Left ventricle myocardium superior (tissue), 1 donor: ENCODE measurements at regions not wholly inside any gene's neighbourhood (a gene's known extent, or its start where the extent isn't known, plus 50 kb on each side); places are given as distances from the start of the nearest gene placed in this dataset.
"Not testable (repeated sequence)": the region's sequence is repeated elsewhere in the genome, so short reads cannot be mapped to it uniquely, and the experiment has no call there.

Experiments
- ATAC-seq: fragments of 200-7000 bp; cut with Tn5 transposase; one replicate; pipeline ENCODE4 v1.9.1; 2020; ENCODE audit warnings: mild to moderate bottlenecking, moderate library complexity
- DNase-seq: peaks from one replicate; pipeline ENCODE4 v3.0.0-alpha.2; 2020
- intact Hi-C: fragments of 100-400 bp; cut with micrococcal nuclease; formaldehyde crosslinking; loops from one replicate; pipeline ENCODE4 v1.11.0; 2022
- donor health status: DM: no; HTN: yes; CAD: no; lungs with severe emphysema.

DNA sequence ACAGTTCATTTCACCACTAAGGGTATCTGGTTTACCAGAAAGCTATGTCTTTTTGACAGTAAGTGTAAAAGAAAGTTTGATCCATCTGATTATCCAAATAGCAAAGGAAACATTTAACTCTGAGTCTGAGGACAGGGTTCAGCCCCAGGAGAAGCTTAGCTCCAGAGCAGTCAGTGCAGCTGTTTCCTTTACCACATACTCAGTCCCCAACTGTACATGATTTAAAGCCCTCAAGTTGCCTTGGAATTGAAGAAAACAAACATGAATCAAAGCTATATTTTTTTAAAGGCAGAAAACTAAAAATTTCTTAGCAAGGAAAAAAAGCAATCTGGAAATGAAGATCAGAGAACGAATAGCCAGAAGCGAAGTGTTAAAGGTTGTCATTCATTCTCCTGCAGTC lies 746.0 kb downstream of the METTL4 start:
- intact Hi-C loops: no loop called here
- ATAC-seq (no peak), DNase-seq (no peak)

DNA sequence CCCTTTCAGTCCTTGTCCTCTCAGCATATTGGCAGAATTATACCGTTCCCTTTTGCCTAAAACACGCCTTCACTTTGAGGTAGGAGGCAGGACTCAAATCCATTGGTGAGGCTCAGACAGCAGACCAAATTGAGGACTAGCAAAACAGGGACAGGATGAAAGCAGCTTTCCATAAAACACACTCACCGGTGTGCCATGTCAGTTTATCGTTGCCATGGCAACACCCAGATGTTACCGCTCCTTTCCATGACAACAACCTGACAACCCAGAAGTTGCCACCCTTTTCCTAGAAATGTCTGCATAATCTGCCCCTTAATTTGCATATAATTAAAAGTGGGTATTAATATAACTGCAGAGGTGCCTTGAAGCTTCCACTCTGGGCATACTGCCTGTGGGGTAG lies 730.4 kb downstream of the METTL4 start:
- intact Hi-C loops: no loop called here
- DNase-seq (no peak), ATAC-seq (no peak)

GRCh38 chr18:1846640-1847039 lies 724.7 kb downstream of the METTL4 start:
- ATAC-seq: no peak
- no peak for DNase-seq
- intact Hi-C loops: no loop called here

DNA sequence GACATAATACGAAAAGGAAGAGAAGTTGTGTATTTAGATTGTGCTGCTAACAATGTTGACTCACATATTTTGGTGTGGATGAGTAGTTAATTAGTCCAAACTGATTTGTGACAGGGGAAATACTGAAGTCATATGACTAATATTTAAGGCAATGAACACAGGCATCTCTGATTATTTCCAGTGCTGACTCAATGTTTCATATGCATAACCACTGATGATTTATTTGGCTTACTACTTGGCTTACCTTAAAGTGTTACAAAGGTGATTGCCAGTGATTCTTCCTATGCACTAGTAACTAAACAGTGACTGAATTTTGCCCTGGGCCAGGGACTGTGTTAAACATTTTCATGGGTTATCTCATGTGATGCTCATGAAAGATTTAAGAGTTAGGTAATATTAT lies 722.6 kb downstream of the METTL4 start:
- intact Hi-C loops: no loop called here

GRCh38 chr18:1849386-1849785 lies 721.9 kb downstream of the METTL4 start:
- ATAC-seq: no peak
- intact Hi-C loops: no loop called here
- no peak for DNase-seq

More for the DNA sequence above, 722.6 kb downstream of the METTL4 start:
- ATAC-seq: no peak
- no peak for DNase-seq

- intact Hi-C loops, DNase-seq, ATAC-seq: not testable (repeated sequence)
These were observed 714.0 kb downstream of the METTL4 start for GRCh38 chr18:1857281-1857680.

GRCh38 chr18:1861473-1861872 lies 709.8 kb downstream of the METTL4 start:
- intact Hi-C loops: no loop called here
- DNase-seq: no peak
- ATAC-seq: no peak

DNA sequence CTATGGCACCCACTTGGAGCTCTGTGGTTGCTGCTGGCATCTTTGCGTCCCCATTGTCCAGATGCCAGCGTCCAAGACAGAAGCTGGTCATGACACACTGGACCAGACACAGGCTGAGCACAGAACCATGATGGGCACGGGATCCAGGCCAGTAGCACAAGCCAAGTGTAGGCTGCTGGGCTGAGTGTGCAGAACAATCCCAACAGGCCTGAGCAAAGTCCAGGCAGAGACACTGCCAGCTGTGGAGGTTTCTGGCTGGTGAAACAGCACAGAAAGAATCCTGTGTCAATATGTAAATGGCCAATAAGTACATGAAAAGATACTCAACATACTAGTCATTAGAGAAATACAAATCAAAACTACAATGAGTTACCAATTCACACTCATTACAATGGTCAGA lies 705.4 kb downstream of the METTL4 start:
- ATAC-seq: no peak
- DNase-seq: no peak
- intact Hi-C loops: no loop called here

DNA sequence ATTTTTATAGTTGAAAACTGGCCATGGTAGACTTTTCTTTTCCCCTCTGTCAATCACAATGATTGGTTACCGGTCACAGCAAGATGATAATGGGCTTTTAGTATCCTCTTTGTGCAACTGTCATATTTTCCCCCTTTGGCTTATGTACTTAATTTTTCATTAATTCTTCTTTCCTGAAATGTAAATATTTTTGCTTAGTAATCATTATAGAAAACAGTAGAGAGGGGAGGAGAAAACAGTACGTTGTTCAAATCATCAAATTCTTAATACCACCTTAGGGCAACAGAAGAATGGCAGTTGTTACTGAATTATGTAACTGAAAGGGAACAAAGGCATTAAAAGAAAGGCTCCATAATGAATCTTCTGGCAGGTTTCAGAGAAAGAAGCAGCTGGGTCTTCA lies 699.0 kb downstream of the METTL4 start:
- no peak for DNase-seq
- ATAC-seq: no peak
- intact Hi-C loops: no loop called here

- DNase-seq (no peak), ATAC-seq (no peak)
- intact Hi-C loops: no loop called here
These were observed 696.1 kb downstream of the METTL4 start for GRCh38 chr18:1875219-1875618.

DNA sequence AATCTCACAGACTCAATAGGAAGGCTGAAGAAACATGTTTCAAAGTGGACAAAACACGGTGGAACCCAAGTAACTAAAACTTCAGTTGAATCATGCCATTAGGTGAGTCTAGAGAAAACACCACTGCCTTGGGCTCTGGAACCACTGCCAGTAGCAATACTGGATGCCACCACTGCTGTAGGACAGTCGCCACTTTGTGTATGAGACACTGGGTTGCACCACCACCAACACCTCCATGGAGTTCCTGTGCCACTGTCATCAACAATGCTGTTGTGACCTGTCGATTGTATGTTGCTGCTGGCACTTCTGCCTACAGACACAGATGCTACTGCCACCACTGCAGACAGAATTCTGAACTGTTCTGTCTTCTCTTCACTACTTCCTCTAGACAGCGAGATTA lies 686.7 kb downstream of the METTL4 start:
- DNase-seq: no peak
- ATAC-seq: no peak
- intact Hi-C loops: no loop called here

- ATAC-seq: no peak
- DNase-seq: no peak
- intact Hi-C loops: no loop called here
These were observed 679.7 kb downstream of the METTL4 start for GRCh38 chr18:1891641-1892040.

DNA sequence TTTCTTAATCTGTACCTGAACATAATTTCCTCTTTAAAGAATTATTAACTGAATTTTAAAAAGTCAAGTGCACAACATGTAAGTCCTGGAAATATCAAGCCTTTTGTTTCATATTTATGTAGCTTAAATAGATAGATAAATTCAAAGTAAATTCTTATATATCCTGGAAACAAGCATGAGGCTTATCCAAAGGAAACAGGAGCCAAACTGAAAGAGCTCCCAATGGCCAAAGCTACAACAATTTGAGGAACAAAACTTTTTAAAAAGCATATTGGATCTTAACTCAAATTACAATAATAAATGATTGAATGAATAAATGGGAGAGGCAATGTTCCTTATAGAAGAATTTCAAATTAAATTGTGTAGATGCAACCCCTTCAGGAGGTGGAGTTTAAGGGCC lies 679.1 kb downstream of the METTL4 start:
- ATAC-seq (no peak), DNase-seq (no peak)
- intact Hi-C loops: no loop called here

- intact Hi-C loops: no loop called here
- ATAC-seq: no peak
- no peak for DNase-seq
These were observed 675.7 kb downstream of the METTL4 start for GRCh38 chr18:1895456-1896185.

GRCh38 chr18:1906421-1906820 lies 664.9 kb downstream of the METTL4 start:
- DNase-seq: no peak
- intact Hi-C loops: no loop called here
- ATAC-seq: no peak

- ATAC-seq: no peak
- intact Hi-C loops: no loop called here
These were observed 663.7 kb downstream of the METTL4 start for GRCh38 chr18:1907470-1908206.

DNA sequence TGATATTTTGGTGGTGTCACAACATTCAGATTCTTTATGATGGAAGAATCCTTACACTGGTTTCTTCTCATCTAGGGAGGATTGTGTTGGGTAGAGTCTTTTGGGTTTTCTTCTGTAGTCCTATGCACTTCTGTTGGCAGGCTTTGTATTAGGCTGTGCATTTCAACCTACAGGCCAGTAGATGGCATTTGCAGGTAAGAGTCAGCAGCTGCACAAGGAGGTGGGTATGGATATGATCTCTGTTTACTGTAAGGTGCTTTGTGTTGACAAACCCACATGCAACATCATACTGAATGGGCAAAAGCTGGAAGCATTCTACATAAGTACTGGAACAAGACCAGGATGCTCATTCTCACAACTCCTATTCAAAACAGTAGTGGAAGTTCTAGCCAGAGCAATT lies 656.8 kb downstream of the METTL4 start:
- no peak for ATAC-seq
- no peak for DNase-seq
- intact Hi-C loops: no loop called here

More at GRCh38 chr18:1907470-1908206, 663.7 kb downstream of the METTL4 start:
- DNase-seq: no peak

DNA sequence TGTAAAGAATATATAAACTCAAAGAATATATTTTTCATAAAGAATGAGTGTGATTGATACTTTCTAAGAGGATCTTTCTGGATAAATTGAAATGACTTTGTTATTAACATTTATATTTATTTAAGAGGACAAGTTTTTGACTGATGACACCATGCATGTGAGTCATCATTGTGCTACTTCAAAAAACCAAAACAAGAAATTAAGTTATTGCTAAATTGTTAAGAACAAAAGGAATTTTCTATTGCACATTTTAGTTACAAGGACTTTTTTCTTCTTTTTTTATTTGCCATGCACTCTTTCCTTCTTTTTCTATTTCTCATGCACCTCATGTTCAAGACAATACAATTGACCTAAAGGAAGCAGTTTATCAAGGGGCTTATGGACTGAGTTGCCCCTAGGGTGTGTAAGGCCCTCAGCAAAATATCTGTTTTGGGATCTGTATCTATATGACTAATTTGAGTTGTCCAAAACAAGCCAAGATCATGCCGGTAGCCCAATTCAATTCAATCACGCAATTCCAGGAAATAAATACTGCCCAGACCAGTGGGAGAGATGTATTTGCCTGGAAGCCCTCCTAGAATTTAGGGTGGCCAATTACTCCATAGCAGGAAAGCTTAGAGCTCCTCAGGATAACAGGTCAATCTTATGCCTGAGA lies 654.3 kb downstream of the METTL4 start:
- intact Hi-C loops: no loop called here
- DNase-seq (no peak), ATAC-seq (no peak)

DNA sequence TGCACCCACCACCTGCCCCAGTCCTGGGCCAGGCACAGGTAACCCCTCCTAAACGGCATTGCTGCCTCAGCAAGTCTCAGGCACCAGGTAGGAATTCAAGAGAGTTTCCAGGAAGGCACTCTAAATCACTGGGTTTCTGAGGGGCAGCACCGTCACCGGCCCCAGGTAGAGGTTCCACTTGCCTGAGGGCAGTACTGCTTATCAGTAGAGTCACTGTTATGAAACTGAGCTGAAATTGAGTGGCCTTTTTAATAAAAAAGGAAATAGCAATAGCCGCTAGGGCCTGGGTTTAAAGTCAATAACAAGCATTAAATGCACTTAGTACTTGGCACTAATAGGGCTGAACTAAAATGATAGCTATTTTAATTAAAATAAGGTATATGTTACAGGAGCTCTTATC lies 653.7 kb downstream of the METTL4 start:
- no peak for DNase-seq
- no peak for ATAC-seq
- intact Hi-C loops: no loop called here

DNA sequence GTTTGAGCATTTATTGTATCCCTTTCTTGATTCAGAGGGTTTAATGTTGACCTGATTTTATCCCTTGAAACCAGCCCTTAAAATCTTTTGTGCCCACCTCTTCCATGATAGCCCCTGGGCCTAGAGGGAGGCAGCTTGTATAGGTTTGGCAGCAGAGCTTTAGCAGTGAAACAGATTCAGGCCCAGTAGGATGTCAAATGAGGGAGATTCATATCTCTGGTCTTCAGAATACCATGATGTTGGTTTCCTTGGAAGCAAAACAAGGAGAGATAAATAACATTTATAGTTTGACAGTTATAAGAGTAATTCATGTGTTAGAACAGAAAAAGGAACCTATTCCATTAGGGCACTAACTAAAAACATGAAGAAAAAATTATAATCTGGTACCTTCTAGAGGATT lies 649.2 kb downstream of the METTL4 start:
- ATAC-seq: no peak
- DNase-seq: no peak
- intact Hi-C loops: no loop called here
